PC-9 (cell line): ENCODE measurements at regions not wholly inside any gene's neighbourhood (a gene's known extent, or its start where the extent isn't known, plus 50 kb on each side); places are given as distances from the start of the nearest gene placed in this dataset.

Experiments
- BruUV-seq: library from RNA; stranded (reverse); fragments of 400-500 nt; replicated peaks from 2 replicates; lab custom pipeline; 2021; lab: Mats Ljungman, UMichigan
- CTCF ChIA-PET: fragments of 300-600 bp; sonication (Branson Sonifier 250); formaldehyde crosslinking; loops from one replicate; lab custom pipeline; 2022; ENCODE audit warnings: antibody characterized with exemption; lab: Charles Lee
- POLR2A ChIA-PET: fragments of 300-600 bp; sonication (Branson Sonifier 250); formaldehyde crosslinking; loops from one replicate; lab custom pipeline; 2022; ENCODE audit warnings: antibody characterized with exemption; ENCODE audit not compliant: unreplicated experiment; lab: Charles Lee
- DNase-seq, 2 experiments: peaks; one replicate each; pipeline versions ENCODE4 v3.0.0 to v3.0.0-alpha.2; 2015 to 2022; ENCODE audit warnings: mixed read lengths in 1 of 2
- H2AFZ ChIP-seq: fragments of 200-600 bp; sonication (generic); 2 replicates; pipeline ENCODE4 v1.8.1; 2017; ENCODE audit warnings: antibody characterized with exemption
- H3F3A ChIP-seq: fragments of 200-600 bp; sonication (generic); 2 replicates; pipeline ENCODE4 v1.8.1; 2017; ENCODE audit warnings: antibody characterized with exemption, mild to moderate bottlenecking, low read depth; ENCODE audit not compliant: insufficient read depth
- H3K27ac ChIP-seq: fragments of 200-600 bp; sonication (generic); 2 replicates; pipeline ENCODE4 v1.6.1; 2016; ENCODE audit warnings: mixed run types
- H3K27me3 ChIP-seq: fragments of 200-600 bp; sonication (generic); 2 replicates; pipeline ENCODE4 v1.6.1; 2016; ENCODE audit warnings: low read depth, mixed run types; ENCODE audit not compliant: insufficient read depth
- H3K36me3 ChIP-seq: fragments of 200-600 bp; sonication (generic); 2 replicates; pipeline ENCODE4 v1.6.1; 2016; ENCODE audit warnings: low read depth, mixed run types
- H3K4me1 ChIP-seq: fragments of 200-600 bp; sonication (generic); replicated peaks from 2 replicates; pipeline ENCODE4 v1.6.1; 2016; ENCODE audit warnings: mixed run types; ENCODE audit not compliant: insufficient read depth
- H3K4me2 ChIP-seq: fragments of 200-600 bp; sonication (generic); 2 replicates; pipeline ENCODE4 v1.6.1; 2017; ENCODE audit warnings: mixed run types
- H3K4me3 ChIP-seq: fragments of 200-600 bp; sonication (generic); 2 replicates; pipeline ENCODE4 v1.6.1; 2016; ENCODE audit warnings: mixed run types
- H3K79me2 ChIP-seq: fragments of 200-600 bp; sonication (generic); 2 replicates; pipeline ENCODE4 v1.6.1; 2017; ENCODE audit warnings: low read depth, mixed run types
- H3K9me2 ChIP-seq: fragments of 200-600 bp; sonication (generic); 2 replicates; pipeline ENCODE4 v1.8.1; 2017; ENCODE audit warnings: mild to moderate bottlenecking; ENCODE audit not compliant: insufficient read depth
- H3K9me3 ChIP-seq: fragments of 200-600 bp; sonication (generic); 2 replicates; pipeline ENCODE4 v1.8.1; 2016; ENCODE audit warnings: low read depth; ENCODE audit not compliant: insufficient read depth
- H4K20me1 ChIP-seq: fragments of 200-600 bp; sonication (generic); 2 replicates; pipeline ENCODE4 v1.8.1; 2017; ENCODE audit not compliant: insufficient read depth
- CTCF ChIP-seq: fragments of 200-600 bp; sonication (generic); conservative IDR thresholded peaks from 2 replicates; pipeline ENCODE4 v1.6.1; 2017; ENCODE audit warnings: mixed run types, antibody characterized with exemption, mild to moderate bottlenecking, moderate library complexity
- EZH2 ChIP-seq: fragments of 200-600 bp; sonication (generic); IDR thresholded peaks from 2 replicates; pipeline ENCODE4 v1.8.0; 2017; ENCODE audit warnings: antibody characterized with exemption, low read depth
- intact Hi-C: fragments of 100-400 bp; cut with micrococcal nuclease; formaldehyde crosslinking; loops from one replicate; pipeline ENCODE4 v1.10.0; 2022; ENCODE audit not compliant: unreplicated experiment

GRCh38 chr13:44014501-44014900 lies 134.8 kb downstream of the LACC1 start:
- POLR2A ChIA-PET = interaction anchor here (0.6 kb wide), 1 partner anchor 1203 kb away, joined by 3 read pairs; no protein-coding TSS in a partner anchor
- intact Hi-C loops = no loop called here

GRCh38 chr13:44015118-44015517 lies 135.4 kb downstream of the LACC1 start:
- Histone ChIP-seq H3K27ac (no peak overlapping the region), H3K4me3 (no peak overlapping the region), H3K27me3 (no peaks in the 10 kb centered on the region), H3K9me3 (no peaks in the 10 kb centered on the region), H4K20me1 (no peaks in the 10 kb centered on the region), H3K36me3 (no peaks in the 10 kb centered on the region), H3K9me2 (no peaks in the 10 kb centered on the region), H3K4me1 (no peaks in the 10 kb centered on the region), H3K79me2 (no peaks in the 10 kb centered on the region), H3K4me2 (no peak overlapping the region), H2AFZ (no peak overlapping the region), H3F3A (no peaks in the 10 kb centered on the region)
- POLR2A ChIA-PET = no interaction called here
- BruUV-seq = no TSS peak
- TF ChIP-seq EZH2 (no peak), CTCF (no peak)
- intact Hi-C loops = no loop called here
- no peak for DNase-seq
- CTCF ChIA-PET = no interaction called here

More at GRCh38 chr13:44014501-44014900, 134.8 kb downstream of the LACC1 start:
- no TSS peak for BruUV-seq
- CTCF ChIA-PET = no interaction called here
- Histone ChIP-seq H3K4me3 (no peak overlapping the region), H3K9me3 (no peaks in the 10 kb centered on the region), H3K36me3 (no peaks in the 10 kb centered on the region), H3K79me2 (no peaks in the 10 kb centered on the region), H3K27ac (no peak overlapping the region), H3F3A (no peaks in the 10 kb centered on the region), H3K4me1 (no peaks in the 10 kb centered on the region), H3K9me2 (no peaks in the 10 kb centered on the region), H3K27me3 (no peaks in the 10 kb centered on the region), H2AFZ (no peak overlapping the region), H4K20me1 (no peaks in the 10 kb centered on the region), H3K4me2 (no peak overlapping the region)
- no peak for TF ChIP-seq CTCF
- TF ChIP-seq EZH2 = no peak
- DNase-seq = no peak

GRCh38 chr13:44015811-44016210 lies 136.1 kb downstream of the LACC1 start:
- Histone ChIP-seq H3K4me1 (peaks cover under 1% of the 10 kb centered on the region; the same call in 1 of the 2 replicates), H3K9me3 (no peaks in the 10 kb centered on the region), H3K4me2 (no peak overlapping the region), H3K27me3 (no peaks in the 10 kb centered on the region), H3K27ac (no peak overlapping the region), H3K36me3 (no peaks in the 10 kb centered on the region), H3K9me2 (no peaks in the 10 kb centered on the region), H3F3A (no peaks in the 10 kb centered on the region), H4K20me1 (no peaks in the 10 kb centered on the region), H3K79me2 (no peaks in the 10 kb centered on the region), H2AFZ (no peak overlapping the region), H3K4me3 (no peak overlapping the region)
- ChIA-PET CTCF (no interaction called here), POLR2A (no interaction called here)
- no peak for DNase-seq
- BruUV-seq = no TSS peak
- intact Hi-C loops = no loop called here
- TF ChIP-seq EZH2 = no peak
- TF ChIP-seq CTCF = no peak
